ENCODE measurements at regions not wholly inside any gene's neighbourhood (a gene's known extent, or its start where the extent isn't known, plus 50 kb on each side); places are given as distances from the start of the nearest gene placed in this dataset.

DNA sequence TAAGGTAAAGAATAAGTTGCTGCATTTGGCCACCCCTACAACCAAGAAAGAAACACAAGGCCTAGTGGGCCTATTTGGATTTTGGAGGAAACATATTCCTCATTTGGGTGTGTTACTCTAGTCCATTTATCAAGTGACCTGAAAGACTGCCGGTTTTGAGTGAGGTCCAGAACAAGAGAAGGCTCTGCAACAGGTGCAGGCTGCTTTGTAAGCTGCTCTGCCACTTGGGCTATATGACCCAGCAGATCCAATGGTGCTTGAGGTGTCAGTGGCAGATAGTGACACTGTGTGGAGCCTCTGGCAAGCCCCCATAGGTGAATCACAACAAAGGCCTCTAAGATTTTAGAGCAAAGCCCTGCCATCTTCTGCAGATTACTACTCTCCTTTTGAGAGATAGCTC, 491.3 kb downstream of the TAFA4 start:
- H3K9me3 ChIP-seq (ENCODE audit: low read depth) = no peaks in the 10 kb centered on the region
- H3K4me1 ChIP-seq (ENCODE audit: low read depth) = no peaks in the 10 kb centered on the region
- no peak overlapping the region for H3K4me3 ChIP-seq
- no peaks in the 10 kb centered on the region for H3K27me3 ChIP-seq
- DNase-seq (ENCODE audit: low read depth in 1 of 2, low spot score in 1 of 2) = no peak
- no peaks in the 10 kb centered on the region for H3K36me3 ChIP-seq
- no peak overlapping the region for H3K27ac ChIP-seq
- no peak for TF ChIP-seq CTCF (IDR thresholded peaks at IDR 0.05; ENCODE audit: low read depth, low read length)

DNA sequence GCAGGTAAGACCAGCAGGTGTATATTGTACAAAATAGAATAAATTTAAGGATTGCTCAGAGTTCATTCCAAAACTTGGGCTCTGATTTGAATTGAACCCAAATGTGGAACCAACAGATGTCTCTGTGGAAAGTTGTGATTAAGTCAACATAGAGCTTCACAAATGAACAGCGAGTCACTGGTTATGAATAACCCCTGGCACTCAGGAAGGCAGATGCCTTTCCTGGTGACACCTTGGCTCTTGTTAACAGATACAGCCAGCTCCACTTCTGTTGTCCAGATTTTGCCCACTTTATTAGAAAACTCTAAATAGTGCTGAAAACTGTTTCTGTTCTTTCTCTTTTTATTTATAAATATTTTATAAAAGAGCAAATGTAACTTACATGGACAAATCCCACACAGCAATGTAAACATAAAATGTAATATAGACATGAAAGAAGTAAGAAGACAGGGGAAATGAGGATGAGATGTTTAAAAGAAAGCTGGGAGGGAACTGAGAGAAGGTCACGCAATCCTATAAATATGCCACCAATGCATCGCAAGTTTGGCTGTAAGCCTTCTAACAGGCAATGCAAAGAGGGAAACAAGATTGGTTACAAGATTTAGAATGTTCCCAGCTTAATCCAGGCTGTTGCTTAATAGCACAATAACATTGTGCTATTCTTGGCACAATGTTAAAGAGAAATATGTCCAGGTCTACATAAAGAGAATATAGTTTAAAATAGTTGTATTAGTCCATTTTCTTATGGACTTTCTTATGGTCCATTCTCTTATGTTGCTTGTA, 495.5 kb downstream of the TAFA4 start:
- DNase-seq (ENCODE audit: low read depth in 1 of 2, low spot score in 1 of 2) = no peak
- Histone ChIP-seq H3K36me3 (no peaks in the 10 kb centered on the region), H3K9me3 (ENCODE audit: low read depth) (no peaks in the 10 kb centered on the region), H3K4me1 (ENCODE audit: low read depth) (no peaks in the 10 kb centered on the region), H3K27me3 (no peaks in the 10 kb centered on the region), H3K4me3 (no peak overlapping the region), H3K27ac (no peak overlapping the region)
- no peak for TF ChIP-seq CTCF (IDR thresholded peaks at IDR 0.05; ENCODE audit: low read depth, low read length)

- Histone ChIP-seq H3K4me3 (no peak overlapping the region), H3K36me3 (no peaks in the 10 kb centered on the region), H3K9me3 (ENCODE audit: low read depth) (no peaks in the 10 kb centered on the region), H3K27ac (no peak overlapping the region), H3K27me3 (no peaks in the 10 kb centered on the region), H3K4me1 (ENCODE audit: low read depth) (no peaks in the 10 kb centered on the region)
- no peak for DNase-seq (ENCODE audit: low read depth in 1 of 2, low spot score in 1 of 2)
- TF ChIP-seq CTCF (IDR thresholded peaks at IDR 0.05; ENCODE audit: low read depth, low read length) = no peak
These were observed 503.9 kb downstream of the TAFA4 start for GRCh38 chr3:68428495-68428894.

DNA sequence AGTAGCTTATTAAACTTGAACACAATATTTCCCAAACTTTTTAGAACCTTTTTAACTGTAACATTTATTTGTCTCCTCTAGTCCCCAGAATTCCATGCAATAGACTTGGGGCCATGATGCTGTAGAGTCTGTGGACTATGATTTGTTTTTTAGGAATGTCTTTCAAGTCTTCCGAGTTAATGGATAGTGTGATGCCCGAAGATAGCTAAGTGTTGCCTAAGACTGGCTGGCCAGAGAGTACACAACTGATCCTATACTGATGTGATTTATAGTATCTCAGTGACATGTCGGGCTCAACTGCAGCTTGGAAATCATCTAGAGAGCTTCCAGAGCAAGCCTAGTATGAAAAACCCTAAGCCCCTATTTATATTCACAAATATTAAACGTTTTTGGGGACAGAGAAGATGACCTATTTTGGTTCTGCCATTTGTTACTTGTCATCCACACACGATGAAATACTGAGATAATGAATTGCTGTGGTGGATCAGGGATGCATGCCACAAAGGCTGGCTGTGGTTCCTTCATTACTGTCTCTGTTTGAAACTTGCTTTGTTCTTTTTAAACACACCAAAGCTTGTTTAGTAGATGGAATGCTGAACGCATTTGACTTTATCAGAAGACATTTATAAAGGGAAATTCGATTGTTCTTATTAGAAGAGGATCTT, 507.4 kb downstream of the TAFA4 start:
- TF ChIP-seq CTCF (IDR thresholded peaks at IDR 0.05; ENCODE audit: low read depth, low read length) = no peak
- H3K27ac ChIP-seq = no peak overlapping the region
- no peaks in the 10 kb centered on the region for H3K36me3 ChIP-seq
- H3K27me3 ChIP-seq = no peaks in the 10 kb centered on the region
- no peaks in the 10 kb centered on the region for H3K4me1 ChIP-seq (ENCODE audit: low read depth)
- DNase-seq (ENCODE audit: low read depth in 1 of 2, low spot score in 1 of 2) = no peak
- no peak overlapping the region for H3K4me3 ChIP-seq
- H3K9me3 ChIP-seq (ENCODE audit: low read depth) = no peaks in the 10 kb centered on the region

DNA sequence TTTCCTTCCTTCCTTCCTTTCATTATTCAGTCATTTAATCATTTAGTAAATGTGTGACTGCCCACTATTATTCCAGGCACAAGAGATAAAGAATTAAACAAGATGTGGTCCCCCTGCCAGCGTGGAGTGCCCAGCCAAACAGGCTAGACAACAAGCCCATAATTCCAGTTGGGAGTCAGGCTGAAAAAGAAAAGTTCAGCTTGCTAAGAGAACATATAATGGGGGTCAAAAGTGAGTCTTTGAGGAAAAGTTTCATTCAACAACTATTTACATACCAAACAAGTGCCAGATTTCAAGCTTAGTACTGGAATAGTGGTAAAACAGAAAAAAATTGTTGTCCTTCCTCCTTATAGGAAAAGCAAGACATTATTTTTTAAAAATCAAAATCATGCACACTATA, 523.7 kb downstream of the TAFA4 start:
- TF ChIP-seq CTCF (IDR thresholded peaks at IDR 0.05; ENCODE audit: low read depth, low read length) = no peak
- no peak for DNase-seq (ENCODE audit: low read depth in 1 of 2, low spot score in 1 of 2)
- no peaks in the 10 kb centered on the region for H3K27me3 ChIP-seq
- no peaks in the 10 kb centered on the region for H3K4me1 ChIP-seq (ENCODE audit: low read depth)
- H3K27ac ChIP-seq = no peak overlapping the region
- no peaks in the 10 kb centered on the region for H3K36me3 ChIP-seq
- no peaks in the 10 kb centered on the region for H3K9me3 ChIP-seq (ENCODE audit: low read depth)
- H3K4me3 ChIP-seq = no peak overlapping the region
